GM04503 (cell line): ENCODE measurements at regions not wholly inside any gene's neighbourhood (a gene's known extent, or its start where the extent isn't known, plus 50 kb on each side); places are given as distances from the start of the nearest gene placed in this dataset.

Experiments
- DNase-seq: peaks from one replicate; pipeline ENCODE4 v3.0.0-alpha.2; 2012; ENCODE audit warnings: low read depth

GRCh38 chr3:103371411-103371810 is 936.6 kb downstream of the ZPLD1 start:
- no peak for DNase-seq

GRCh38 chr3:103372031-103372430 is 937.2 kb downstream of the ZPLD1 start:
- no peak for DNase-seq

GRCh38 chr3:103380391-103380790 is 945.6 kb downstream of the ZPLD1 start:
- DNase-seq = no peak

GRCh38 chr3:103381296-103382079 is 946.7 kb downstream of the ZPLD1 start:
- no peak for DNase-seq

- DNase-seq = no peak
Measured at GRCh38 chr3:103385961-103386656, 951.3 kb downstream of the ZPLD1 start.

GRCh38 chr3:103388214-103388613 is 953.4 kb downstream of the ZPLD1 start:
- DNase-seq = no peak

- DNase-seq = no peak
Measured at GRCh38 chr3:103389356-103389755, 954.5 kb downstream of the ZPLD1 start.

GRCh38 chr3:103393395-103394186 is 958.8 kb downstream of the ZPLD1 start:
- no peak for DNase-seq

- DNase-seq = no peak
Measured at GRCh38 chr3:103403191-103403590, 968.4 kb downstream of the ZPLD1 start.

GRCh38 chr3:103406320-103406850 is 971.6 kb downstream of the ZPLD1 start:
- no peak for DNase-seq

GRCh38 chr3:103410231-103410630 is 975.4 kb downstream of the ZPLD1 start:
- no peak for DNase-seq

GRCh38 chr3:103421460-103421859 is 986.6 kb downstream of the ZPLD1 start:
- DNase-seq = no peak

GRCh38 chr3:103437883-103438282 is 1003.1 kb downstream of the ZPLD1 start:
- DNase-seq = no peak

GRCh38 chr3:103440539-103441203 is 1005.9 kb downstream of the ZPLD1 start:
- no peak for DNase-seq

- DNase-seq = no peak
Measured at GRCh38 chr3:103446953-103447629, 1012.3 kb downstream of the ZPLD1 start.

GRCh38 chr3:103453152-103453551 is 1018.3 kb downstream of the ZPLD1 start:
- no peak for DNase-seq

GRCh38 chr3:103459815-103460214 is 1025.0 kb downstream of the ZPLD1 start:
- no peak for DNase-seq

- DNase-seq = no peak
Measured at GRCh38 chr3:103470498-103470897, 1035.7 kb downstream of the ZPLD1 start.

GRCh38 chr3:103494011-103494410 is 1059.2 kb downstream of the ZPLD1 start:
- DNase-seq = no peak

GRCh38 chr3:103494512-103494911 is 1059.7 kb downstream of the ZPLD1 start:
- no peak for DNase-seq

GRCh38 chr3:103495186-103495585 is 1060.4 kb downstream of the ZPLD1 start:
- no peak for DNase-seq
